Naive thymus-derived CD4-positive, alpha-beta T cell (primary cell): ENCODE measurements at regions not wholly inside any gene's neighbourhood (a gene's known extent, or its start where the extent isn't known, plus 50 kb on each side); places are given as distances from the start of the nearest gene placed in this dataset.

Source experiments
- ATAC-seq: fragments of 150-1000 bp; cut with Tn5 transposase; 2 replicates; pipeline ENCODE4 v1.10.0; 2021; ENCODE audit warnings: mild to moderate bottlenecking, moderate library complexity
- CTCF ChIA-PET: fragments of 350-600 bp; sonication (Branson Sonifier 250); formaldehyde crosslinking; loops from one replicate; lab custom pipeline; 2021; ENCODE audit warnings: antibody characterized with exemption; lab: Charles Lee
- POLR2A ChIA-PET: fragments of 350-600 bp; sonication (Branson Sonifier 250); formaldehyde crosslinking; loops from one replicate; lab custom pipeline; 2021; ENCODE audit warnings: antibody characterized with exemption, inconsistent platforms; lab: Charles Lee
- DNase-seq, 9 donors: peaks; one replicate each; pipeline versions ENCODE4 v3.0.0 to v3.0.0-alpha.2; 2020 to 2022; ENCODE audit warnings: mixed read lengths in 1 of 9
- H3K27ac ChIP-seq: one replicate; pipeline ENCODE4 v1.7.0; 2013; ENCODE audit warnings: mild to moderate bottlenecking, low read depth, low read length, moderate library complexity
- H3K27me3 ChIP-seq, 2 donors: one replicate each; pipeline ENCODE4 v1.7.0; 2013; ENCODE audit warnings: low read length in 2 of 2, mild to moderate bottlenecking in 2 of 2, moderate library complexity in 2 of 2; ENCODE audit not compliant: control insufficient read depth in 2 of 2, insufficient read depth in 2 of 2
- H3K36me3 ChIP-seq, 3 experiments: 1 replicate in 2 of 3; 2 replicates in 1 of 3; pipeline ENCODE4 v1.7.0; 2013; ENCODE audit warnings: low read length in 3 of 3, mild to moderate bottlenecking in 3 of 3, moderate library complexity in 1 of 3; ENCODE audit not compliant: insufficient read depth in 3 of 3, control insufficient read depth in 2 of 3
- H3K4me1 ChIP-seq, 2 donors: one replicate each; pipeline ENCODE4 v1.7.0; 2013; ENCODE audit warnings: low read length in 2 of 2, mild to moderate bottlenecking in 2 of 2, moderate library complexity in 1 of 2; ENCODE audit not compliant: control insufficient read depth in 2 of 2, insufficient read depth in 2 of 2
- H3K4me3 ChIP-seq: 2 replicates; pipeline ENCODE4 v1.7.0; 2013; ENCODE audit warnings: mild to moderate bottlenecking, low read length
- H3K9me3 ChIP-seq, 3 experiments: 1 replicate in 2 of 3; 2 replicates in 1 of 3; pipeline ENCODE4 v1.7.0; 2013; ENCODE audit warnings: low read length in 3 of 3; ENCODE audit not compliant: control insufficient read depth in 2 of 3
- H3K27ac Mint-ChIP-seq, 9 donors: one replicate each; pipeline ENCODE4 v1.8.0; 2020 to 2022; ENCODE audit warnings: mixed read lengths in 9 of 9, mild to moderate bottlenecking in 8 of 9, moderate library complexity in 5 of 9, inconsistent platforms in 2 of 9
- H3K27me3 Mint-ChIP-seq, 5 donors: one replicate each; pipeline ENCODE4 v1.8.0; 2021 to 2022; ENCODE audit warnings: mixed read lengths in 5 of 5, mild to moderate bottlenecking in 1 of 5
- H3K36me3 Mint-ChIP-seq, 5 donors: one replicate each; pipeline ENCODE4 v1.8.0; 2020 to 2022; ENCODE audit warnings: mixed read lengths in 5 of 5, mild to moderate bottlenecking in 3 of 5, inconsistent platforms in 1 of 5
- H3K4me1 Mint-ChIP-seq, 7 donors: one replicate each; pipeline ENCODE4 v1.8.0; 2020 to 2022; ENCODE audit warnings: mixed read lengths in 7 of 7, mild to moderate bottlenecking in 3 of 7, inconsistent platforms in 1 of 7
- H3K4me3 Mint-ChIP-seq, 10 donors: one replicate each; pipeline ENCODE4 v1.8.0; 2020 to 2022; ENCODE audit warnings: mild to moderate bottlenecking in 10 of 10, mixed read lengths in 10 of 10, moderate library complexity in 6 of 10, inconsistent platforms in 2 of 10
- H3K9me3 Mint-ChIP-seq, 11 donors: one replicate each; pipeline ENCODE4 v1.8.0; 2020 to 2022; ENCODE audit warnings: mixed read lengths in 11 of 11, mild to moderate bottlenecking in 4 of 11, inconsistent platforms in 1 of 11, moderate library complexity in 1 of 11
- intact Hi-C, 2 donors: fragments of 100-400 bp; cut with micrococcal nuclease; formaldehyde crosslinking; loops; one replicate each; pipeline ENCODE4 v1.15.1; 2023

- Mint-ChIP-seq H3K4me1 (no peaks in the 10 kb centered on the region), H3K27me3 (peaks cover 0 to 3% (median 0%) of the 10 kb centered on the region in 5 donors), H3K9me3 (no peaks in the 10 kb centered on the region), H3K4me3 (no peak overlapping the region), H3K27ac (no peak overlapping the region), H3K36me3 (no peaks in the 10 kb centered on the region)
- Histone ChIP-seq H3K9me3 (no peaks in the 10 kb centered on the region), H3K4me3 (no peak overlapping the region), H3K36me3 (no peaks in the 10 kb centered on the region), H3K27me3 (no peaks in the 10 kb centered on the region), H3K27ac (no peak overlapping the region), H3K4me1 (no peaks in the 10 kb centered on the region)
- intact Hi-C loops = no loop called here
- no peak for ATAC-seq
- CTCF ChIA-PET = interaction anchor here (2.8 kb wide), 1 partner anchor 371 kb away, joined by 8 read pairs; no protein-coding TSS in a partner anchor
- no peak for DNase-seq
- POLR2A ChIA-PET = no interaction called here
Measured at GRCh38 chr4:81838586-81838985, 366.9 kb upstream of the RASGEF1B start.

- DNase-seq (no peak), ATAC-seq (no peak)
- intact Hi-C loops = no loop called here
- POLR2A ChIA-PET = no interaction called here
- no peak overlapping the region for H3K27ac Mint-ChIP-seq
- Histone ChIP-seq H3K4me3 (no peak overlapping the region), H3K9me3 (no peaks in the 10 kb centered on the region), H3K27ac (no peak overlapping the region), H3K36me3 (no peaks in the 10 kb centered on the region), H3K27me3 (no peaks in the 10 kb centered on the region), H3K4me1 (no peaks in the 10 kb centered on the region)
- CTCF ChIA-PET = no interaction called here
- H3K36me3 Mint-ChIP-seq = no peaks in the 10 kb centered on the region
- H3K4me1 Mint-ChIP-seq = no peaks in the 10 kb centered on the region
- no peaks in the 10 kb centered on the region for H3K9me3 Mint-ChIP-seq
- H3K4me3 Mint-ChIP-seq = no peak overlapping the region
- peaks cover 0 to 5% (median 0%) of the 10 kb centered on the region in 5 donors for H3K27me3 Mint-ChIP-seq
Measured at GRCh38 chr4:81836716-81837115, 365.0 kb upstream of the RASGEF1B start.

- Mint-ChIP-seq H3K27me3 (peaks cover 0 to 5% (median 0%) of the 10 kb centered on the region in 5 donors), H3K36me3 (peaks cover 0 to 1% (median 0%) of the 10 kb centered on the region in 5 donors), H3K4me3 (no peak overlapping the region), H3K4me1 (no peaks in the 10 kb centered on the region), H3K9me3 (peaks cover 0 to 2% (median 0%) of the 10 kb centered on the region in 11 donors), H3K27ac (no peak overlapping the region)
- Histone ChIP-seq H3K36me3 (no peaks in the 10 kb centered on the region), H3K4me3 (no peak overlapping the region), H3K27ac (no peak overlapping the region), H3K27me3 (no peaks in the 10 kb centered on the region), H3K9me3 (no peaks in the 10 kb centered on the region), H3K4me1 (no peaks in the 10 kb centered on the region)
- DNase-seq (no peak), ATAC-seq (no peak)
- intact Hi-C loops = no loop called here
- CTCF ChIA-PET = interaction anchor here (0.7 kb wide), 1 partner anchor 15 kb away, joined by 3 read pairs; no protein-coding TSS in a partner anchor
- POLR2A ChIA-PET = no interaction called here
Measured at GRCh38 chr4:81833576-81833975, 361.9 kb upstream of the RASGEF1B start.

GRCh38 chr4:81828991-81829390 is 357.3 kb upstream of the RASGEF1B start:
- CTCF ChIA-PET = no interaction called here
- Histone ChIP-seq H3K4me3 (no peak overlapping the region), H3K27ac (no peak overlapping the region), H3K9me3 (no peaks in the 10 kb centered on the region), H3K4me1 (no peaks in the 10 kb centered on the region), H3K36me3 (no peaks in the 10 kb centered on the region), H3K27me3 (no peaks in the 10 kb centered on the region)
- H3K4me1 Mint-ChIP-seq = peaks cover 0 to 5% (median 0%) of the 10 kb centered on the region in 7 donors
- ATAC-seq (no peak), DNase-seq (no peak)
- intact Hi-C loops = no loop called here
- peaks cover 0 to 2% (median 0%) of the 10 kb centered on the region in 11 donors for H3K9me3 Mint-ChIP-seq
- H3K27ac Mint-ChIP-seq = no peak overlapping the region
- H3K36me3 Mint-ChIP-seq = peaks cover 0 to 1% (median 0%) of the 10 kb centered on the region in 5 donors
- POLR2A ChIA-PET = no interaction called here
- no peak overlapping the region for H3K4me3 Mint-ChIP-seq
- H3K27me3 Mint-ChIP-seq = peaks cover 0 to 5% (median 0%) of the 10 kb centered on the region in 5 donors

- intact Hi-C loops = no loop called here
- no peaks in the 10 kb centered on the region for H3K36me3 ChIP-seq
- DNase-seq (no peak), ATAC-seq (no peak)
- Mint-ChIP-seq H3K9me3 (peaks cover 0 to 2% (median 0%) of the 10 kb centered on the region in 11 donors), H3K27ac (no peak overlapping the region), H3K4me1 (peaks cover 0 to 5% (median 0%) of the 10 kb centered on the region in 7 donors), H3K4me3 (no peak overlapping the region), H3K36me3 (peaks cover 0 to 1% (median 0%) of the 10 kb centered on the region in 5 donors), H3K27me3 (peaks cover 0 to 5% (median 0%) of the 10 kb centered on the region in 5 donors)
- no peak overlapping the region for H3K27ac ChIP-seq
- H3K4me3 ChIP-seq = no peak overlapping the region
- no peaks in the 10 kb centered on the region for H3K4me1 ChIP-seq
- ChIA-PET POLR2A (no interaction called here), CTCF (interaction anchor here (0.7 kb wide), 1 partner anchor 35 kb away, joined by 4 read pairs; no protein-coding TSS in a partner anchor)
- H3K9me3 ChIP-seq = no peaks in the 10 kb centered on the region
- H3K27me3 ChIP-seq = no peaks in the 10 kb centered on the region
Measured at GRCh38 chr4:81827577-81828202, 356.0 kb upstream of the RASGEF1B start.

GRCh38 chr4:81826817-81827424 is 355.2 kb upstream of the RASGEF1B start:
- Mint-ChIP-seq H3K27ac (no peak overlapping the region), H3K4me1 (peaks cover 0 to 5% (median 0%) of the 10 kb centered on the region in 7 donors), H3K27me3 (peaks cover 0 to under 1% (median 0%) of the 10 kb centered on the region in 5 donors), H3K4me3 (no peak overlapping the region), H3K36me3 (peaks cover 0 to 1% (median 0%) of the 10 kb centered on the region in 5 donors), H3K9me3 (peaks cover 0 to 2% (median 0%) of the 10 kb centered on the region in 11 donors)
- POLR2A ChIA-PET = no interaction called here
- H3K27me3 ChIP-seq = no peaks in the 10 kb centered on the region
- H3K4me1 ChIP-seq = no peaks in the 10 kb centered on the region
- H3K4me3 ChIP-seq = no peak overlapping the region
- CTCF ChIA-PET = no interaction called here
- H3K36me3 ChIP-seq = no peaks in the 10 kb centered on the region
- H3K27ac ChIP-seq = no peak overlapping the region
- H3K9me3 ChIP-seq = no peaks in the 10 kb centered on the region
- DNase-seq = no peak
- intact Hi-C loops = no loop called here
- no peak for ATAC-seq
